ENCODE measurements at regions not wholly inside any gene's neighbourhood (a gene's known extent, or its start where the extent isn't known, plus 50 kb on each side); places are given as distances from the start of the nearest gene placed in this dataset.

GRCh38 chr6:766625-767024, 73.7 kb upstream of the EXOC2 start:
- no peaks in the 10 kb centered on the region for H3F3A ChIP-seq (replicated peaks; ENCODE audit: insufficient read depth)
- no peak overlapping the region for H3K27ac ChIP-seq (ENCODE audit: low read depth in 2 of 2, low read length in 1 of 2)
- ChIA-PET POLR2A (no interaction called here), CTCF (interaction anchor here (1.3 kb wide), 1 partner anchor 45 kb away, joined by 3 read pairs; no protein-coding TSS in a partner anchor)
- TF ChIP-seq REST (IDR thresholded peaks at IDR 0.05; ENCODE audit: low read depth, low read length) (no peak), RXRA (IDR thresholded peaks at IDR 0.05; ENCODE audit: borderline replicate concordance, low read depth) (no peak), YY1 (IDR thresholded peaks at IDR 0.05; ENCODE audit: low read depth) (no peak)
- no peaks in the 10 kb centered on the region for H3K36me3 ChIP-seq (replicated peaks in 1 of 2; ENCODE audit: control insufficient read depth in 1 of 2, insufficient read depth in 2 of 2, low read length in 1 of 2)
- H3K4me1 ChIP-seq (ENCODE audit: control insufficient read depth in 1 of 2, insufficient read depth in 2 of 2, low read depth in 1 of 2, low read length in 1 of 2) = no peaks in the 10 kb centered on the region
- no peak overlapping the region for H2AFZ ChIP-seq (ENCODE audit: low read depth)
- H3K9ac ChIP-seq = no peak overlapping the region
- no peaks in the 10 kb centered on the region for H4K20me1 ChIP-seq (ENCODE audit: insufficient read depth)
- no peaks in the 10 kb centered on the region for H3K9me3 ChIP-seq
- no peaks in the 10 kb centered on the region for H3K79me2 ChIP-seq (ENCODE audit: insufficient read depth)
- WGBS (ENCODE audit: low lambda C conversion rate) = 9% methylated on average over 5 of the region's 5 CpGs
- DNase-seq = no peak
- H3K27me3 ChIP-seq (ENCODE audit: insufficient read depth) = peaks cover 40% of the 10 kb centered on the region
- peak overlapping the region; percentile 65 for H3K4me2 ChIP-seq
- H3K4me3 ChIP-seq (ENCODE audit: low read depth in 2 of 2, low read length in 1 of 2) = peak overlapping the region in 1 of 2 experiments; percentile 23; a peak in 1 of 4 replicates
- no peaks in the 10 kb centered on the region for H3K9me2 ChIP-seq

GRCh38 chr6:761997-762396, 69.1 kb upstream of the EXOC2 start:
- Histone ChIP-seq H3K4me1 (ENCODE audit: control insufficient read depth in 1 of 2, insufficient read depth in 2 of 2, low read depth in 1 of 2, low read length in 1 of 2) (no peaks in the 10 kb centered on the region; a peak in 1 of 4 replicates), H3K9ac (no peak overlapping the region), H3K36me3 (replicated peaks in 1 of 2; ENCODE audit: control insufficient read depth in 1 of 2, insufficient read depth in 2 of 2, low read length in 1 of 2) (no peaks in the 10 kb centered on the region), H3K79me2 (ENCODE audit: insufficient read depth) (no peaks in the 10 kb centered on the region), H3K9me2 (no peaks in the 10 kb centered on the region), H3K4me2 (peak overlapping the region; percentile 64), H3K4me3 (ENCODE audit: low read depth in 2 of 2, low read length in 1 of 2) (peak overlapping the region in 1 of 2 experiments; percentile 53; a peak in 3 of 4 replicates), H3K27me3 (ENCODE audit: insufficient read depth) (peaks cover 71% of the 10 kb centered on the region), H3F3A (replicated peaks; ENCODE audit: insufficient read depth) (no peaks in the 10 kb centered on the region), H4K20me1 (ENCODE audit: insufficient read depth) (no peaks in the 10 kb centered on the region), H2AFZ (ENCODE audit: low read depth) (no peak overlapping the region), H3K27ac (ENCODE audit: low read depth in 2 of 2, low read length in 1 of 2) (no peak overlapping the region), H3K9me3 (no peaks in the 10 kb centered on the region)
- POLR2A ChIA-PET = no interaction called here
- no peak for DNase-seq
- TF ChIP-seq YY1 (IDR thresholded peaks at IDR 0.05; ENCODE audit: low read depth) (no peak), FOXJ3 (CRISPR knock-in tag; IDR thresholded peaks at IDR 0.05) (no peak), RCOR1 (IDR thresholded peaks at IDR 0.05; ENCODE audit: low read length) (no peak), RAD21 (IDR thresholded peaks at IDR 0.05; ENCODE audit: low read length) (no peak), CHD2 (IDR thresholded peaks at IDR 0.05; ENCODE audit: low read length, partially characterized antibody) (no peak), MXI1 (IDR thresholded peaks at IDR 0.05; ENCODE audit: low read depth, low read length) (no peak), RXRA (IDR thresholded peaks at IDR 0.05; ENCODE audit: borderline replicate concordance, low read depth) (no peak), PBX3 (IDR thresholded peaks at IDR 0.05) (no peak)
- WGBS (ENCODE audit: low lambda C conversion rate) = 38% methylated on average over 13 of the region's 13 CpGs
- CTCF ChIA-PET = interaction anchor here (1.1 to 1.8 kb wide), 3 partner anchors 36 to 675 kb away, joined by 4 to 9 read pairs (median 6); no protein-coding TSS in a partner anchor

All from SK-N-SH (cell line).